Karpas-422 (cell line): ENCODE measurements at regions not wholly inside any gene's neighbourhood (a gene's known extent, or its start where the extent isn't known, plus 50 kb on each side); places are given as distances from the start of the nearest gene placed in this dataset.

ENCODE experiments used
- DNase-seq: peaks from one replicate; pipeline ENCODE4 v3.0.0-alpha.2; 2015
- H2AFZ ChIP-seq: fragments of 200-600 bp; sonication (generic); 2 replicates; pipeline ENCODE4 v1.6.1; 2014; ENCODE audit warnings: antibody characterized with exemption, low read length, mixed read lengths
- H3K27ac ChIP-seq: fragments of 200-600 bp; sonication (generic); 2 replicates; pipeline ENCODE4 v1.5.1; 2014; ENCODE audit warnings: mild to moderate bottlenecking, low read length, moderate library complexity
- H3K27me3 ChIP-seq: fragments of 200-600 bp; sonication (generic); 2 replicates; pipeline ENCODE4 v1.6.1; 2014; ENCODE audit warnings: low read length, mixed read lengths
- H3K36me3 ChIP-seq: fragments of 200-600 bp; sonication (generic); 2 replicates; pipeline ENCODE4 v1.6.1; 2014; ENCODE audit warnings: low read length, mixed read lengths; ENCODE audit not compliant: insufficient read depth
- H3K4me1 ChIP-seq: fragments of 200-600 bp; sonication (generic); 2 replicates; pipeline ENCODE4 v1.6.1; 2014; ENCODE audit warnings: mild to moderate bottlenecking, low read length, mixed read lengths
- H3K4me2 ChIP-seq: fragments of 200-600 bp; sonication (generic); 2 replicates; pipeline ENCODE4 v1.6.1; 2014; ENCODE audit warnings: low read length, low read depth, mild to moderate bottlenecking; ENCODE audit not compliant: poor library complexity, severe bottlenecking
- H3K4me3 ChIP-seq: fragments of 200-600 bp; sonication (generic); 2 replicates; pipeline ENCODE4 v1.5.1; 2014; ENCODE audit warnings: mild to moderate bottlenecking, antibody characterized with exemption, low read length, mixed read lengths
- H3K79me2 ChIP-seq: fragments of 200-600 bp; sonication (generic); 2 replicates; pipeline ENCODE4 v1.6.1; 2014; ENCODE audit warnings: mild to moderate bottlenecking, low read length, mixed read lengths
- H3K9ac ChIP-seq: fragments of 200-600 bp; sonication (generic); 2 replicates; pipeline ENCODE4 v1.6.0; 2014; ENCODE audit warnings: low read length
- H3K9me2 ChIP-seq: fragments of 200-600 bp; sonication (generic), shearing (Covaris generic); replicated peaks from 2 replicates; pipeline ENCODE4 v1.6.0; 2014; ENCODE audit warnings: mild to moderate bottlenecking, low read length, moderate library complexity; ENCODE audit not compliant: insufficient read depth
- H3K9me3 ChIP-seq: fragments of 300-700, 200-600 bp; sonication (generic); 2 replicates; pipeline ENCODE4 v1.6.1; 2014; ENCODE audit warnings: low read length, mixed read lengths
- H4K20me1 ChIP-seq: fragments of 200-600 bp; sonication (generic); 2 replicates; pipeline ENCODE4 v1.6.1; 2014; ENCODE audit warnings: mild to moderate bottlenecking, antibody characterized with exemption, low read length, low read depth; ENCODE audit not compliant: insufficient read depth

GRCh38 chr9:28320616-28321015, 747.3 kb upstream of the C9orf72 start:
- no peak for DNase-seq
- no peak overlapping the region for H2AFZ ChIP-seq
- H3K79me2 ChIP-seq, result no peaks in the 10 kb centered on the region
- H3K9ac ChIP-seq, result no peak overlapping the region
- peaks cover 10% of the 10 kb centered on the region; the same call in 1 of the 2 replicates for H3K9me3 ChIP-seq
- H3K36me3 ChIP-seq, result no peaks in the 10 kb centered on the region
- H3K27ac ChIP-seq, result no peak overlapping the region
- H3K4me2 ChIP-seq, result no peak overlapping the region
- H4K20me1 ChIP-seq, result no peaks in the 10 kb centered on the region
- no peaks in the 10 kb centered on the region for H3K9me2 ChIP-seq
- no peaks in the 10 kb centered on the region for H3K27me3 ChIP-seq
- H3K4me1 ChIP-seq, result no peaks in the 10 kb centered on the region
- H3K4me3 ChIP-seq, result no peak overlapping the region

DNA sequence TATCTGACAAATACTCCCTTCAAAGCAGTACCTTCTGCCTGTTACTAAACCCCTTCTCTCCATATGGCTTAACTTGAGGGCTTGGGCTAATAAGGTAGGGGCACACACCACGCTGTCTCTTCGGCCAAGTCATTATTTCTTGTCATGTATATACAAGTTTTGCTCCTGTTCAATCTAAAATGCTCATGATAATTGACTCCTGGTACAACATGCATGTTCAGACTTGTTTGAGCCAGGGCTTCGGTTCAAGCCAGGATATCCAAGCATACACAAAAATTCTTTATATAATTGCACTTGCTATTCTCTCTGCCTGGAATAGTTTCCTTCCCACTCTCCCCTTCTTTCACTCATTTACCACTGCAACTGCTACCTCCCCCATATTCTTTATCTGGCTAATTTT, 756.0 kb upstream of the C9orf72 start:
- no peaks in the 10 kb centered on the region for H4K20me1 ChIP-seq
- no peak overlapping the region for H3K4me3 ChIP-seq
- DNase-seq, result no peak
- no peaks in the 10 kb centered on the region for H3K27me3 ChIP-seq
- no peaks in the 10 kb centered on the region for H3K4me1 ChIP-seq
- peaks cover 10% of the 10 kb centered on the region; the same call in 1 of the 2 replicates for H3K9me3 ChIP-seq
- H3K9ac ChIP-seq, result no peak overlapping the region
- H3K9me2 ChIP-seq, result no peaks in the 10 kb centered on the region
- H2AFZ ChIP-seq, result no peak overlapping the region
- H3K79me2 ChIP-seq, result no peaks in the 10 kb centered on the region
- no peaks in the 10 kb centered on the region for H3K36me3 ChIP-seq
- H3K4me2 ChIP-seq, result no peak overlapping the region
- H3K27ac ChIP-seq, result no peak overlapping the region

- Histone ChIP-seq H4K20me1 (no peaks in the 10 kb centered on the region), H3K27me3 (no peaks in the 10 kb centered on the region), H3K9me2 (no peaks in the 10 kb centered on the region), H3K4me1 (no peaks in the 10 kb centered on the region), H3K9me3 (peaks cover 5% of the 10 kb centered on the region), H3K27ac (no peak overlapping the region), H2AFZ (no peak overlapping the region), H3K79me2 (no peaks in the 10 kb centered on the region), H3K4me3 (no peak overlapping the region), H3K9ac (no peak overlapping the region), H3K4me2 (no peak overlapping the region), H3K36me3 (no peaks in the 10 kb centered on the region)
- no peak for DNase-seq
Measured at GRCh38 chr9:28332648-28333047, 759.4 kb upstream of the C9orf72 start.

- peaks cover 16% of the 10 kb centered on the region for H3K9me3 ChIP-seq
- H3K27me3 ChIP-seq, result no peaks in the 10 kb centered on the region
- H3K9me2 ChIP-seq, result no peaks in the 10 kb centered on the region
- H3K4me3 ChIP-seq, result no peak overlapping the region
- H2AFZ ChIP-seq, result no peak overlapping the region
- no peaks in the 10 kb centered on the region for H3K36me3 ChIP-seq
- H4K20me1 ChIP-seq, result no peaks in the 10 kb centered on the region
- H3K27ac ChIP-seq, result no peak overlapping the region
- no peaks in the 10 kb centered on the region for H3K79me2 ChIP-seq
- H3K4me1 ChIP-seq, result no peaks in the 10 kb centered on the region
- no peak for DNase-seq
- no peak overlapping the region for H3K4me2 ChIP-seq
- H3K9ac ChIP-seq, result no peak overlapping the region
Measured at GRCh38 chr9:28341913-28342312, 768.6 kb upstream of the C9orf72 start.

GRCh38 chr9:28342815-28343338, 769.6 kb upstream of the C9orf72 start:
- Histone ChIP-seq H3K9me2 (no peaks in the 10 kb centered on the region), H4K20me1 (no peaks in the 10 kb centered on the region), H3K27ac (no peak overlapping the region), H3K4me2 (no peak overlapping the region), H3K4me1 (no peaks in the 10 kb centered on the region), H3K9me3 (peaks cover 14% of the 10 kb centered on the region), H3K4me3 (no peak overlapping the region), H3K9ac (no peak overlapping the region), H3K36me3 (no peaks in the 10 kb centered on the region), H3K27me3 (no peaks in the 10 kb centered on the region), H3K79me2 (no peaks in the 10 kb centered on the region), H2AFZ (no peak overlapping the region)
- DNase-seq, result no peak

DNA sequence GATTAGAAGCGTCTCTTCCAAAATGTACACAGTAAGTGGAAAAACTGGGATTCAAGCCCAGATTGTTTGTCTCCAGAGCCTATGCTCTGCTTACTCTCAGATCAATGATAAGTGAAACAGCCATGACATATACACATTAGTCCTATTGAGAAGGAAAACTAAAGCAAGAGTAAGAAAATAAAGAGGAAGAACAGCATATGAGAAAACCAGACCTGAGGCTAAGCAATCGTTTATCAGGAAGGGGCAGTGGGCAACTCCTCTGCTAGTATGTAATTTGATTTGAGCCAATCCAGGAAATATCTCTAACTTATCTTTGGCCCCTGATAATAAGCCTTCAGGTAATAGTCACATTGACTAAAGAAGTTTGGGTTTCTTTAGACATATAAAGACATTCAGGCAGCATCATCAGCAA, 789.9 kb upstream of the C9orf72 start:
- H3K27ac ChIP-seq, result no peak overlapping the region
- H3K4me2 ChIP-seq, result no peak overlapping the region
- H4K20me1 ChIP-seq, result no peaks in the 10 kb centered on the region
- no peaks in the 10 kb centered on the region for H3K9me2 ChIP-seq
- H3K4me3 ChIP-seq, result no peak overlapping the region
- H3K9ac ChIP-seq, result no peak overlapping the region
- no peak overlapping the region for H2AFZ ChIP-seq
- no peaks in the 10 kb centered on the region for H3K27me3 ChIP-seq
- no peaks in the 10 kb centered on the region for H3K79me2 ChIP-seq
- H3K36me3 ChIP-seq, result no peaks in the 10 kb centered on the region
- no peaks in the 10 kb centered on the region for H3K4me1 ChIP-seq
- DNase-seq, result no peak
- peaks cover 6% of the 10 kb centered on the region; the same call in 1 of the 2 replicates for H3K9me3 ChIP-seq

DNA sequence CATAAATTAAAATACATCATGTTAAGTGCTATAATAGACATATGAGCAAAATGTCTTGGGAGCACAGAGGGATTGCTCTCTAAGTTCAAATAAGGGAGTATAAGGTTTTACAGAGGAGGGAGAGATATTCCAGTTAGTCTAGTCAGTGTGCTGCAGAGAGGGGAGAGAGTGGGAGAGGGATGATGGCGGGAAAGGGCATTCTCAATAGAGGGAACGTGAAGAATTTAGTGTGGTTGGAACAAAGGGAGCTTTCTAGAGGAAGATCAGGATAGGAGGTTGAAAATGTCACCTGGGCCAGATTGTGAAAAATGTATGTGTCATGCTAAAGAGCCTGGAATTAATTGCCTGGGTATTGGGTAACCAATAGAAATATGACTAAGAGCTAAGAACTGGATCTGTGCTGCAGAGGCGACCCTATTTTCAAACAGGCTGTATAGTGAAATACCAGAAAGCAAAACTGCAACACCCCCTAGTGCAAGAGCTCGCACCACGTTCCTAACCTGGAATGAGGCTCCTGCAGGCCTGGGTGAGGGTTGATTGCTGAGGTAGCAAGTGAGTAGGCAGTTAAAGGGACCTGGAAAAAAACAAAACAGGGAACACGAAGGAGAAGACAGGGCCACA, 791.8 kb upstream of the C9orf72 start:
- Histone ChIP-seq H3K27ac (no peak overlapping the region), H4K20me1 (no peaks in the 10 kb centered on the region), H3K4me2 (no peak overlapping the region), H3K9ac (no peak overlapping the region), H3K36me3 (no peaks in the 10 kb centered on the region), H3K9me3 (peaks cover 6% of the 10 kb centered on the region), H3K4me3 (no peak overlapping the region), H3K4me1 (no peaks in the 10 kb centered on the region), H3K9me2 (no peaks in the 10 kb centered on the region), H2AFZ (no peak overlapping the region), H3K27me3 (no peaks in the 10 kb centered on the region), H3K79me2 (no peaks in the 10 kb centered on the region)
- no peak for DNase-seq

GRCh38 chr9:28365728-28366127, 792.4 kb upstream of the C9orf72 start:
- Histone ChIP-seq H2AFZ (no peak overlapping the region), H3K36me3 (no peaks in the 10 kb centered on the region), H3K9me3 (peaks cover 6% of the 10 kb centered on the region), H3K4me3 (no peak overlapping the region), H3K79me2 (no peaks in the 10 kb centered on the region), H3K4me1 (no peaks in the 10 kb centered on the region), H3K27ac (no peak overlapping the region), H3K4me2 (no peak overlapping the region), H3K9me2 (no peaks in the 10 kb centered on the region), H4K20me1 (no peaks in the 10 kb centered on the region), H3K27me3 (no peaks in the 10 kb centered on the region), H3K9ac (no peak overlapping the region)
- no peak for DNase-seq
